NCI-H2081 treated with DMSO at 0.1 percent for 48 hours (cell line): ENCODE measurements at regions not wholly inside any gene's neighbourhood (a gene's known extent, or its start where the extent isn't known, plus 50 kb on each side); places are given as distances from the start of the nearest gene placed in this dataset.
"Not testable (repeated sequence)": the region's sequence is repeated elsewhere in the genome, so short reads cannot be mapped to it uniquely, and the experiment has no call there.

Source experiments
- DNase-seq: peaks from one replicate; lab custom pipeline; 2025; lab: John Stamatoyannopoulos, UW

DNA sequence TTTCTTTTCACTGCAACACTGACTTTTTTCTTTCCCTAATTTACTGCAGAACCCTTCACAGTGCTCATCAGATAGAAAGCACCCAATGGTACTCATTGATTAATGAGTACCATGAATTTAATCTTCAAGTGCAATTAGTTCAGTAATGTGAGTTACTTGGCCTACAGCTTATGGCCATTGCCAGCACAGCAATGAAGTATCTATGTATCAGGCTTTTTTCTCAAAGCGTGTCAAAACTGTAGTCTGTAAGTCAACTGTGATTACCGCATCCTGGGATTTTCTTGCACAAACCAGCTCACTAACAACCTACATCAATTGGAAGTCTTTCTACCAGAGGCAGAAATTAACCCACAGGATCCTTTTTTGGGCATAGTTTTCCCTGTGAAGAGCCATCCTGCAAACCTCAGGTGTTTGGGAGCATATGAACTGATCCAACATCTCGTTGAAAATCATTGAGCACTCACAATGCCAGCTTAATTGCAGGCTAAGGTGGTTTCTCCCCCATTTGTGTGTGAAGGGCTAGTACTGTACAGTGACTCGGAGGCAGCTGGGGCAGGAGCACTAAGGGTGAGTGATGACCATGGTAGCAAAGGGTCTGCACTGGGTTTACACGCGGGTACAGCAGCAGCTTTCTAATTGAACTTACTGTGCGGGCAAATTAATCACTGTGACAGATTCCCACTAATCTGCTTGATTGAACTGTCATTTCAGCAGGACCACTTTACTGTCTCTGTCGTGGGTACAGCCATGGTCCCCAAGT, 619.3 kb downstream of the SNAPC1 start:
- DNase-seq = no peak

DNA sequence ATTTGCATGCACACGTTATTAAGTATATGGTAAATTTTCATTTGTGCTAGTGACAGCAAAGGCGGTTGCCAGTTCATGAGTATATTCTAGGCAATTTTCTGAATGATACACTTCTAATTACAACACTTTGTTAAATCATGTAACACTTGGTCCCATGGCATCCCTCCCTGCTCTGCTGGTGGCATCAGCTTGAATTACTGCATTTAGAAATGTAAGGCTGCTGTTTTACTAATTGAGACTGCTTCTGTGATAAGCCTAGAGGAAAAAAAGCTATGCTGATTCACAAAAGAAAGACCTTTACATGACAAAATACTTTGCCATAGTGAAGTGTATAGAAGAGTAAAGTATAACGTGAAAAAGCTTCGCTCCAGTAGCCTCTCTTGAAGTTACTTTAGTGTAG, 636.1 kb downstream of the KCNH5 start:
- no peak for DNase-seq

DNA sequence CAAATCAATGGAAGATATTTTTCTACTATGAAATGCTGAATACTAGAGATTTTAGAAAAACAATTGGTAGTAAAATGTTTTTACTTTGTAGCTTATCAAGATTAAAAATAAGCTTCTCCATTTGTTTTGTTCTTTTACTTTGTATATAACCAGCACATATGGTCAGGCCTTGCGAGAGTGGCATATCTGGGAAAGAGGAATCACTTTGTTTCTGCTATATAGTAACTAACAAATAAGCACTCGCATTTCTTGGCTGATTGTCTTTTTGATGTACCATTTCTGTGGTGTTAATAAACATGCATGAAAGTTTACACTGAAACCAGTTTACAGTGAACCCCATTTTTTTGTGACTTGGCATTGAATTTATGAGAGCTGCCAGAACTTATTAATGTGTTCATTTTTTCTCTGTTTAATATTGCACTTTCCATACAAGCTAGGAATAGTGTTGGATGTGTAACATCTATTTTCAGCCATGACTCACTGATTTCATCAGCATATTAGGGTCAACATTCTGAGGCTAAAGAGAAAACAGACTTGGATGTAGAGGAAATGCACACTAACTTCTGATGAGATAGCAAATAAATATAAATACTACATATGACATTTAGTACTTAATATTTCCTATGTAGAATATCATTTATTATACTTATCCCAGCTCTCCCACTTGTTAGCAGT, 635.5 kb downstream of the KCNH5 start:
- no peak for DNase-seq

DNA sequence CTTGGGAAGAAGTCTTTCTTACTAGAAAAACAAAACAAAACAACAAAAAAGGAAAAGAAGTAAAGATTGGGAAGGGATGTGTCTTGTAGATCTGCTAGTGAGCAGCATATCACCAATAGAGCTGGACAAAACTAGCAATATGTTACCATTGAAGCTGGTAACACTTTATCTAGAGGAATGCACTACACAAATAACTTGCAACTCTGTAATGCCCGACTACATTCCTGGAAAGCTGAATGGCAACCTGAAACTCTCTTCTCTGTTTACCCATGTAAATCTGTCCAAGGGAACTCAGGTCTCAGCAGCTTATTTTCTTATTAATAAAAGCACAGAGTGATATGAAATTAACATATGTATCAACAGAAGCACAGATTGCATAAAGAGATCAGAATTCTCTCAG, 624.4 kb downstream of the KCNH5 start:
- no peak for DNase-seq

DNA sequence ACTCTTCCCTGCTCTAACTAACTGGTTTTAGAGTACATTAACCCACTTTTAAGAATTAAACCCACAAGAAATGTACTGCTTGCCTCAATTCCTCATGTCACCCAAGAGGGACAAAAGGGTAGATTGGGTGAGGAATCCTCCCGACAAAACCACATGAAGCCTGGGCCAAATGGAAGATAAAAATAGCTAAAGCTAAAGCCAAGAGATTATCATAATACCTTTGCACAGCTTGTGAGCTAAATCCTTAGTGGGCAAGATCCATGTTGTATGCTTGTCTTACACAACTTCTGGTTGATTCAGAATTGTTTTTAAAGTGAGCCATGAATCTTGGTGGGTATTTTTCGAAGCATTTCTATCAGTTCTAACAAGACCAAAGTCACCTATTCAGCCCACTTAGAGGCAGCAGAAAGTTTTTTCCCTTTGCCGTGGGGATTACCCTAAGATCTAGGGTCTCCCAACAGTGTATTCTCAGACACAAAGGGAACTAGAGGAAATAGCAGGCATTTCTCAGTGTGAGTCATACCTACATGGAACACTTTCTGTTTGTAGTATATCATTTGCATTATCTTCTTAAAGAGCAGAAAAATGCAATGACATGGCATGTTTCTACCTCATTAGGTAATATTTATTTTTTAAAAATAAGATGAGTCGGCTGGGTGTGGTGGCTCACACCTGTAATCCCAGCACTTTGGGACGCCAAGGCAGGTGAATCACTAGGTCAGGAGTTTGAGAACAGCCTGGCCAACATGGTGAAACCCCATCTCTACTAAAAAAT, 616.6 kb downstream of the KCNH5 start:
- no peak for DNase-seq

DNA sequence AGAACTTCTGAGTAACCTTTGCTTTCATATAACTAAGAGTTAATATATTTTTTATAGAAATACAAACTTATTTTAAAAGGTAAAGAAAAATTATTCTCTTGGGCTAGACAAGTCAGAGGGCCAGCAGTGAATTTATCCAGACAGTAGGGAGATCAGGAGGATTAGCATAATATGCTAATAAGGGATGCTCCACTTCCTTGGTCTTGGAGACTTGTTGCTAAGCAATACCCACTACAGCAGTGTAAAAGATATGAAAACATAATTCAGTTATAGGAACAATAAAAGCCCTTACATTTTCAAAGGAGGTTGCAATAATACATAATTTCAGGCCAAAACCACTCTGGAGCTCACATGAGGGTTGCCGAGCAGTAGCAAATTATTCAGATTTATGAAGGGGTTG, 615.6 kb downstream of the KCNH5 start:
- no peak for DNase-seq

DNA sequence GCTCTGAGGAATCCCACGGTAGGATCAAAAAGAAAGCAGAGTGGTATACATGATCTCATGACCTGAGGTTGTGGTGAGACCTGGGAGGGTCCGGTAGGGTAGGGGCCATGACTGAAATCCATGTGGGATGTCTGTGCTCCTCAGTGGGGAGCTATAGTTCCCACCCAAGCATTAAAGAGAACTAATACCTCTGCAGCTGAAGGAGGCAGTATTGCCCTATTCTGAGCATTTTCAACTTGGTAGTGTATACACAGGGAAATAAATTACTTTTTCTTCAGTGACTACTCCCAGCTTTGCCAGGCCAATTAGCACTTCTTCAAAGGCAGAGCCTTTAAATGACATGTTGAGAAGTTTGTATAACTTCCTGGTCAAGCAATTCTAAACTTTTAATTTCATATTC, 613.8 kb downstream of the KCNH5 start:
- no peak for DNase-seq

DNA sequence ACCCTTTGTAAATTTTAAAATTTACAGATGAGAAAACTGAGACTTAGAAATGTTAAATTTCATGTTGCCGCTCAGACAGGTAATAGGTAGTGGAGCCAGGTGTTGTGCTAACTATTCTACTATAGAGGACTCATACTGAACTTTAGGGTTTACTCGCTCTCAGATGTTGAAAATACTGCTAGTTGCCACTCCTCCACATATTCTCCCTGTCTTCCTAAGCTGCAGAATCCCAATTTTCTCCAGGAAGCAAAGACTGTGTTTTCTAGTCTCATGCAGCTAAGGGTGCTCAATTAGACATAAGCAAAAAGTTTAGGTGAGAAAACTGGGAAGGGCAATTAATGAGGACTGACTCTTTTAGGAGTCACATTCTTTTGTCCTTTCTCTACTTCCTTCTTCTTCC, 612.3 kb downstream of the KCNH5 start:
- no peak for DNase-seq

DNA sequence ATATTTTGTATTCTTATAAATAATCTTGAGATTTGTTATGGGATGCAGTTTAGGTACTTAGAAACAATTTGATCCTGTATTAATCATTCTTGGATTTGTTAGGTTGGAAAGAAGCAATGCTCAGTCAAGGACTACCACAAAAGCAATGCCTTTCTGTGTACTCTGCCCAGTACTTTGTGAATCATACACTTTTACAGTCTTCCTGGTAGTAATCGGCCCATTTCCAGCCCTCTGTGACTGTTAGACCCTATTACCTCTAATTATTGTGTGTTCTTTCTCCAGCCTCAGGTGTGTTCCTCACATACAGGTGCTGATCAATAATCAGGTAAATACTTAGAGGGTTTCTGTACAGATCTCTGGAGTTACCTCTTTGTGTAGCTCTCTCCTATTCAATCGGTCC, 609.0 kb downstream of the KCNH5 start:
- no peak for DNase-seq

DNA sequence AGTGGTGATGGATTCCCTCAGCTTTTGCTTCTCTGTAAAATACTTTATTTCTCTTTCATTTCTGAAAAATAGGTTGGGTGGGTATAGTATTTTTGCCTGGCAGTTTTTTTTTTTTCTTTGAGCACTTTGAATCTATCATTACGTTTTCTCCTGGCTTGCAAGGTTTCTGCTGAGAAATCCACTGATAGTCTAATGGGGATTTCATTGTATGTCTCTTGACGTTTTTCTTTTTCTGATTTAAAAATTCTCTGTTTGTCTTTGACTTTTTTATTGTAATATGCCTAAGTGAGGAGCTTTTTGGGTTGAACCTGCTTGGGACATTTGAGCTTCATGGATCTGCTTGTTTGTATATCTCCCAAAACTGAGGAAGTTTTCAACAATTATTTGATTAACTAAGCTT, 606.0 kb downstream of the KCNH5 start:
- DNase-seq = no peak

DNA sequence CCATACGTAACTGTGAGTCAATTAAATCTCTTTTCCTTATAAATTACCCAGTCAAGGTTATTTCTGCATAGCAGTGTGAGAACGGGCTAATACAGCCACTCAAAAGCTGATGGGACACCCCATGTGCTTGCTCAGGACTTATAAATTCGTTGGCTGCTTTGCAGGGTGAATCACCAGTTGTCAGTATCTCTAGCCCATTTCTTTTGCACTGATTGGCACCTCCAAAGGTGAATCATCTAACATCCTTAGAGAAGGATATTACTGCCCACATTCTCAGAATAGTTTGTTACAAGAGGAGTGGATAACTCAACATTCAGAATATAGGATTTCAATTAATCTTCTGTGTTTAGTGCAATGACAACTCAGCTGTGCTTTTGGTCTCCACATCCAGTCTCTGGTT, 601.5 kb downstream of the KCNH5 start:
- no peak for DNase-seq

DNA sequence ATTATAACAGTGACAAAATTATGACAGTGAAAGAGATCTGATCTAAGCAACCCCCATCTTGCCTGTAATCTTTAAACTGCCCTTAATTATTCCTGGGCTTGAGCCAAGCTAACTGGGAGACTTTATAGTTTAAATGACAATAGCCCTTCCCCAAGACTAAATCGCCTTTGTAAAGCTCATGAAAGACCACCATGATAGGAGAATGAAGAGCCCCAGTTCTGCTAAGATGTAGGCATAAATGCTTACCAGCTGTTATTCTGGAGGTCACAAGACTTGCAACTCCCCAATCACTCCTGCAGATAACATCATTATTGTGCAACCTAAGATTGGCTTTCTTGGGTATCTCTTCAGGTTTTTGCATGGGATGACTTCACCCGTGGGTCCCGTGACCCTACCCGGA, 599.7 kb downstream of the KCNH5 start:
- no peak for DNase-seq

DNA sequence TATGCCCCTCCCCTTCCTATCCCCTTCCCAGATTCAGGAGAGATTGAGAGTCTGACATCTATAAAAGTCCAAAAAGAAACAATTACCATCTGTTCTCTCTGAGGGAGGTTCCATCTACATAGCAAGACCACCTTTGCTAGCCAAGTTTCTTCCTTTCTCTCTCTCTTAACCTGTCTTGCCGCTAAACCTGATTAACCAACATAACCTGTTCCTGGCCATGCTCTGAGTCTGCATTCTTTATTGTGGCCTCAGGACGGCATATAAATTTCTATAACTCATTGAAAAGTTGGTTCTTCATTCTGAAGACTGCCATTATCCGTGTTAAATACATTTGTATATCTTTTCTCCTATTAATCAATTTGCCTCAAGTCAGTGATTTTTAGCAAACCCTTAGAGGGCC, 594.0 kb downstream of the KCNH5 start:
- no peak for DNase-seq

DNA sequence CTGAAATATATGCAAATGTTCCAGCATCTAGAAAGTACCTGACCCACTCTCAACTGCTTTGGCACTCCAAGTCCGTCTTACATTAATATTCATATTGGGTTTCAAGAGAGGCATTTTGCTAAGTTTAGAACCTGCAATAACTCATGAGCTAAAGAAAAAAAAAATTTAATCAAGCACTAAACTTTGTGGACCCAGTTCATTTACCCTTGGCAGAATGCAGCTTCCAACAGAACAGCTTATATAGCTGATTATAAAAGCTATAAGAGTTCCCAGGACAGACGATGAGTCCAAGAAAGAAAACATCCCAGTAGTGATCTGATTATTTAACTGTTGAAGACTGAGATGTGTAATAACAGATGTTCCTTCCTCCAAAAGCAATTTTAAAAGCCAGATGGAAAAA, 592.0 kb downstream of the KCNH5 start:
- no peak for DNase-seq

DNA sequence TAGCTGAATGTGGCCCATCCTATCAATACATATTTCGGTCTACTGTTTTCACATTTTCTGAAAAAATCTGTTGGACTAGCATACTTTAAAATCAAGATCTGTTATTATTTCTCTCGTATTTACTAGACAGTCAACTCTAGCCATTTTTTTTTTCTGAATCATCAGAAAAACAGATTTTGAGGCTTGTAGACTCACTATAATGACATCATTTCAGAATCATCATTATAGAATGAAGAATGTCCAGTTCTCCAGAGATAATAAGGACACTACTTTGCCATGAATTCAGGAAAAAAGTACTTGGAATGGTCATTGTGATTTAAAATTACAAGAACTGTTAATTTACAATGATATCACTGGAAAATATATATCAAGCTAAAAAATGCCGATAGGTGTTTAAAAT, 589.8 kb downstream of the KCNH5 start:
- DNase-seq = no peak

DNA sequence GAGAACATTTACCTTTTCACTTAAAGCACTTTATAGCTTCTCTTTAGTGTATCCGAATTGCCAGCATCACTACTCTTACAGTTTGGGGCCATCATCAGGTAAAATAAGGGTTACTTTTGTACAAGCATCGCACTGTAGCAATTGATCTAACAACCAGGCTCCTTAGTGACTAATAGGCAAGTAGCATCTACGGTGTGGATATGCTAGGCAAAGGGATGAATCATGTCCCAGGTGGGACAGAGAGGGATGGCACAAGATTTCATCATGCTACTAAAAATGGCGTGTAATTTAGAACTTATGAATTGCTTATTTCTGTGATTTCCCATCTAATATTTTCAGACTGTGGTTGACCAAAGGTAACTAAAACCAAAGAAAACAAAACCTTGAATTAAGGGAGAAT, 582.3 kb downstream of the KCNH5 start:
- no peak for DNase-seq

DNA sequence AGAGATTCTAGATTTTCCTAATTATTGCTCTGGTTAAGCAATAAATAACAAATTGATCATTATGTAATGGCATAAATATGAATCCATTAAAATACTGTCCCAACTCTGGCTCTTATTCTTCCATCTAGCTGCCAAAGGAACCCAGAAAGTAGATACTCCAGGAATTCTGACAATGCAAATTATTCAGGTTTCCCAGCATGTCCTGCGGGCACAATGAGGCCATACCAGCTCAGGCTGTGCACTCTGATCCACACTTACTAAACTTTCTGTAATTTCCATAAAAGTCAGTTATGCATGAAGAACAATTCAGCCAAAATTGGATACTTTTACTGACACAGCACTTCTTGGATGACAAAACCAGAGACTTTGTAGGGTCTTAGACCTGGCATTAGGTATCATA, 576.3 kb downstream of the KCNH5 start:
- no peak for DNase-seq

DNA sequence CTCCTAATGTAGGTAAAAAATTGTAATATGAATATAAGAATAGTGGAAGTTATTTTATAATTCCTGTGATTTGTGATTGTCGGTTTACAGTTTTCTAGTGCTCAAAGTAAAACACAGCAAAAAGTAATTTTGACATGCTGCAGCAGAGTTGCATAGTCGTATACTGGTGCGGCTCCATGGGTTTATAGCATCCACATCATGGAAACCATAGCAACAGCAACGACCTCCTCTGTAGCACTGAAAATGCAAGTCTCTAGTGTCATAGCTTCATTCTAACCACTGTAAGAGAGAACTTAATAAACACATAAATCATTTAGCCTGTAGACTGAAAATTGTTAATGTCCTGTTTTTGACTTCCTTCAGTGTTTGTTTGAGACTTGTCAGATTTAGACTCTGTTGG, 574.3 kb downstream of the KCNH5 start:
- DNase-seq = no peak

DNA sequence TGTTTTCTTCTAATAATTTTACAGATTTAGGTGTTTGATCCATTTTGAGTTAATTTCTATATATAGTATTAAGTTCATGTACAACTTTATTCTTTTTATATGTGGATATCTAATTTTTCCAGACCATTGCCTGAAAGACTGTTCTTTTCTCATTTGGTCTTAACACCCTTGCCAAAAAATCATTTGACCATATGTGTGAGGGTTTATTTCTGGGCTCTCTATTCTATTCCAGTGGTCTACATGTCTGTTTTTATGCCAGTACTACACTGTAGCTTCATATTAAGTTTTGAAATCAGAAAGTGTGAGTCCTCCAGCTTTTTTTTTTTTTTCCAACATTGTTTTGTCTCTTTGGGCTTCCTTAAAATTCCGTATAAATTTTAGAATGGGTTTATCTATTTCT, 554.1 kb downstream of the KCNH5 start:
- DNase-seq = no peak

DNA sequence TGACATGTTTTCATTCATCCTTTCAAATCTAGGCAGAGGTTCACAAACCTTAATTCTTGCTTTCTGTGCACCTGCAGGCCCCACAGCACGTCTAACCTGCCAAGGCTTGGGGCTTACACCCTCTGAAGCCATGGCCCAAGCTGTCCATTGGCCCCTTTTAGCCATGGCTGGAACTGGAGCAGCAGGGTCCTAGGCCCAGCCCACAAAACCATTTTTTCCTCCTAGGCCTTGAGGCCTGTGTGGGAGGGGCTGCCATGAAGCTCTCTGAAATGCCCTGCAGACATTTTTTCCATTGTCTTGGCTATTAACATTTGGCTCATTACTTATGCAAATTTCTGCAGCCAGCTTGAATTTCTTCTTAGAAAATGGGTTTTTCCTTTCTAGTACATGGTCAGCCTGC, 547.5 kb downstream of the KCNH5 start:
- DNase-seq = no peak

DNA sequence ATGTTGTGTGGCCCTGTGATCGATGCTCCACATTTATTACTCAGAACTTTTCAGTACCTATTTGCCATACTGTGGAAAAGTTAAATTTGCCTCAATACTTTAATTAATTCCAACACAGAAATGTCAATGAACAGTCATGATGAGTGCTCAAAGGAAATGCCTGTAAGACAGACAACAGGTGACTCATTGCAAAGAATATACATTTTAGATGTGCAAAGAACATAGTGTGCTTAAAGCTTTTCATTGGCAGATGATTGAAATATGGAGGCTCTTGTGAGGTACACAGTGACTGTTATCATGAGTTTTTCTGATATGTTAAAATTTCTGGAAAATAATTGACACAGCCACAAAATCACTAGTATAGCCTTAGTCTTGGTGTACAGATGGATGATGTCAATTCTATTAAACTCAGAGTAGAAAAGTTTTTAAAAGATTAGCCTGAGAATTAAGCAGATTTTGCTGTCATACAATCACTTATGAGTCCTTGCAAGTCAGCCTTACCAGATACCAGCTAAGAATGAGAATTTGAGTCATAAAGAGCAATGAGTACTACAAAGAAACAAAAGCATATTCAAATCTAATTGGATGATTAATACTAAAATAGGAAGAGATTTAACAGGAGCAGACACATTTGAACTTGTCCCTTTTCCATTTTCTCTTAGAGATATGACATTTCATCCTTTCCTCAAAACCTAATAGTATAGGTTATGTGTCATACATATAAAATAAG, 544.1 kb downstream of the KCNH5 start:
- no peak for DNase-seq

DNA sequence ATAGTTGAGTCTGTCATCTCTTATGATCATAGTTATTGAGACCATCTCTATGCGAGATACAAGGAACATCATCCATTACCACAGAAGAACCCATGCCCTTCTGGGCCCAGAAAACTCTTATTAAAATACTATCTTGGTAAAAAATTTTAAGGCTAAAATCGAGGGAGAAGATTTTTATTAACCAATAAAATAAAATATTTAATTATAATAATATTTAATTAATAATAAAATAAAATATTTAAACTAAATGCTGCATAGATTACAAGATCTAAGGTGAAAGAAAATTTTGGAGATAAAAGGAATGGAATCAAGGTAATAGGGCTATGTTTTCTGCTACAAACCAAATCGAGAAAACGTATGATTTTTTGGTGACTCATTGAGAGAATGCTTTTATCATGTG, 540.2 kb downstream of the KCNH5 start:
- DNase-seq = no peak

DNA sequence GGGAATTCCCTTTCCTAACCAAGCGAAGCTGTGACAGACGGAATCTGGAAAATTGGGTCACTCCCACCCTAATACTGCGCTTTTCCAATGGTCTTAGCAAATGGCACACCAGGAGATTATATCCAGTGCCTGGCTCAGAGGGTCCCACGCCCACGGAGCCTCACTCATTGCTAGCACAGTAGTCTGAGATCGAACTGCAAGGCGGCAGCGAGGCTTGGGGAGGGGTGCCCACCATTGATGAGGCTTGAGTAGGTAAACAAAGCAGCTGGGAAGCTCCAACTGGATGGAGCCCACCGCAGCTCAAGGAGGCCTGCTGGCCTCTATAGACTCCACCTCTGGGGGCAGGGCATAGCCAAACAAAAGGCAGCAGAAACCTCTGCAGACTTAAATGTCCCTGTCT, 523.9 kb downstream of the KCNH5 start:
- not testable (repeated sequence) for DNase-seq
